ENCODE measurements at regions not wholly inside any gene's neighbourhood (a gene's known extent, or its start where the extent isn't known, plus 50 kb on each side); places are given as distances from the start of the nearest gene placed in this dataset.

- TF ChIP-seq CTCF (IDR thresholded peaks at IDR 0.05; ENCODE audit: poor library complexity, severe bottlenecking) (no peak), REST (IDR thresholded peaks at IDR 0.05; ENCODE audit: borderline replicate concordance) (no peak), RAD21 (conservative IDR thresholded peaks at IDR 0.05) (no peak), EP300 (conservative IDR thresholded peaks at IDR 0.05; ENCODE audit: poor library complexity, severe bottlenecking) (no peak)
Observed at GRCh38 chr12:42728770-42729534, 139.4 kb upstream of the PRICKLE1 start.
